ENCODE measurements at regions not wholly inside any gene's neighbourhood (a gene's known extent, or its start where the extent isn't known, plus 50 kb on each side); places are given as distances from the start of the nearest gene placed in this dataset.

- Histone ChIP-seq H3K27ac (ENCODE audit: low read depth, low read length) (no peak overlapping the region), H3K36me3 (ENCODE audit: control insufficient read depth in 1 of 2, insufficient read depth in 2 of 2, low read length in 2 of 2) (no peaks in the 10 kb centered on the region), H3K4me2 (ENCODE audit: low read length) (no peak overlapping the region), H3K27me3 (ENCODE audit: insufficient read depth, low read length) (no peaks in the 10 kb centered on the region), H3K4me3 (replicated peaks in 1 of 2; ENCODE audit: low read depth in 1 of 2, low read length in 2 of 2) (no peak overlapping the region), H3K9ac (ENCODE audit: low read length) (no peak overlapping the region), H4K20me1 (ENCODE audit: insufficient read depth) (no peaks in the 10 kb centered on the region), H3K4me1 (ENCODE audit: control insufficient read depth in 1 of 2, insufficient read depth in 2 of 2, low read length in 2 of 2) (no peaks in the 10 kb centered on the region), H2AFZ (ENCODE audit: low read depth, low read length, poor library complexity, severe bottlenecking) (no peak overlapping the region), H3K9me2 (ENCODE audit: insufficient read depth) (no peaks in the 10 kb centered on the region), H3K79me2 (ENCODE audit: insufficient read depth, low read length) (no peaks in the 10 kb centered on the region), H3K9me3 (ENCODE audit: control insufficient read depth in 1 of 2, insufficient read depth in 1 of 2, low read depth in 1 of 2, low read length in 2 of 2) (peaks cover 4 to 22% of the 10 kb centered on the region in 2 experiments; a peak in 2 of 4 replicates)
- POLR2A ChIA-PET, result no interaction called here
- BruUV-seq (replicated peaks), result no TSS peak
- RAD21 ChIA-PET (ENCODE audit: low non-redundant PET in 1 of 2, low total read pairs in 2 of 2, uncharacterized antibody in 2 of 2, unreplicated experiment in 2 of 2), result no interaction called here
- intact Hi-C loops (cut with micrococcal nuclease), result no loop called here
- no peak for DNase-seq (ENCODE audit: low read depth, low spot score)
- CTCF ChIA-PET, result no interaction called here
- ATAC-seq, result no peak
- TF ChIP-seq ZFX (IDR thresholded peaks at IDR 0.05) (no peak), RAD21 (IDR thresholded peaks at IDR 0.05; ENCODE audit: low read depth) (no peak), POLR2A (IDR thresholded peaks at IDR 0.05; ENCODE audit: borderline replicate concordance, extremely low read depth, insufficient read depth, insufficient read length) (no peak), REST (IDR thresholded peaks at IDR 0.05; ENCODE audit: low read depth) (no peak), EZH2phosphoT487 (IDR thresholded peaks at IDR 0.05; ENCODE audit: borderline replicate concordance) (no peak), ZNF274 (IDR thresholded peaks at IDR 0.05; ENCODE audit: low read depth, low read length) (no peak), SP1 (IDR thresholded peaks at IDR 0.05; ENCODE audit: low read depth) (no peak), FOSL1 (IDR thresholded peaks at IDR 0.05; ENCODE audit: low read depth) (no peak), EZH2 (IDR thresholded peaks at IDR 0.05) (no peak), EGR1 (IDR thresholded peaks at IDR 0.05; ENCODE audit: low read depth) (no peak), YY1 (IDR thresholded peaks at IDR 0.05; ENCODE audit: extremely low read depth, insufficient replicate concordance, low read depth, low read length) (no peak), ELF1 (IDR thresholded peaks at IDR 0.05; ENCODE audit: borderline replicate concordance, low read depth) (no peak), TCF7L2 (IDR thresholded peaks at IDR 0.05; ENCODE audit: borderline replicate concordance, extremely low read depth, insufficient read depth, insufficient read length) (no peak), ATF3 (IDR thresholded peaks at IDR 0.05) (no peak), JUND (IDR thresholded peaks at IDR 0.05) (no peak), POLR2AphosphoS5 (IDR thresholded peaks at IDR 0.05; ENCODE audit: low read depth, low read length) (no peak), ZBTB33 (IDR thresholded peaks at IDR 0.05; ENCODE audit: extremely low read depth, insufficient replicate concordance, low read length) (no peak)
Measured at GRCh38 chr5:8560776-8561175, 691.8 kb downstream of the MTRR start.
